Esophagus (tissue), 2 donors: ENCODE measurements at regions not wholly inside any gene's neighbourhood (a gene's known extent, or its start where the extent isn't known, plus 50 kb on each side); places are given as distances from the start of the nearest gene placed in this dataset.

ENCODE experiments used
- H3K27ac ChIP-seq, 2 donors: one replicate each; pipeline ENCODE4 v1.5.1; 2013; ENCODE audit warnings: low read depth in 2 of 2, mild to moderate bottlenecking in 2 of 2, inconsistent platforms in 1 of 2, low read length in 1 of 2, moderate library complexity in 1 of 2
- H3K27me3 ChIP-seq, 2 donors: one replicate each; pipeline ENCODE4 v1.6.1; 2013; ENCODE audit warnings: low read length in 2 of 2, control low read depth in 1 of 2, mild to moderate bottlenecking in 1 of 2; ENCODE audit not compliant: insufficient read depth in 2 of 2, control insufficient read depth in 1 of 2
- H3K36me3 ChIP-seq, 2 donors: one replicate each; pipeline ENCODE4 v1.6.1; 2013; ENCODE audit warnings: low read length in 1 of 2; ENCODE audit not compliant: control insufficient read depth in 2 of 2, insufficient read depth in 2 of 2
- H3K4me1 ChIP-seq, 2 donors: one replicate each; pipeline ENCODE4 v1.6.1; 2013; ENCODE audit warnings: low read length in 1 of 2; ENCODE audit not compliant: control insufficient read depth in 2 of 2, insufficient read depth in 2 of 2
- H3K4me3 ChIP-seq, 2 donors: one replicate each; pipeline ENCODE4 v1.5.1; 2013; ENCODE audit warnings: low read length in 2 of 2, mild to moderate bottlenecking in 2 of 2, low read depth in 1 of 2, moderate library complexity in 1 of 2
- H3K9me3 ChIP-seq, 2 donors: one replicate each; pipeline ENCODE4 v1.6.1; 2013; ENCODE audit warnings: mild to moderate bottlenecking in 2 of 2, low read depth in 1 of 2, low read length in 1 of 2, moderate library complexity in 1 of 2; ENCODE audit not compliant: control insufficient read depth in 2 of 2, insufficient read depth in 1 of 2
- WGBS, 2 donors: extraction: QIAGEN DNeasy Blood & Tissue Kit; methylation state at CpG; one replicate each; pipeline ENCODE4 v1.1.7; 2013; 5-methylcytosine and 5-hydroxymethylcytosine counted together
- donor health status: healthy with polysubstance abuse.
- donor health status: Bipolar disorder and iron deficiency.

DNA sequence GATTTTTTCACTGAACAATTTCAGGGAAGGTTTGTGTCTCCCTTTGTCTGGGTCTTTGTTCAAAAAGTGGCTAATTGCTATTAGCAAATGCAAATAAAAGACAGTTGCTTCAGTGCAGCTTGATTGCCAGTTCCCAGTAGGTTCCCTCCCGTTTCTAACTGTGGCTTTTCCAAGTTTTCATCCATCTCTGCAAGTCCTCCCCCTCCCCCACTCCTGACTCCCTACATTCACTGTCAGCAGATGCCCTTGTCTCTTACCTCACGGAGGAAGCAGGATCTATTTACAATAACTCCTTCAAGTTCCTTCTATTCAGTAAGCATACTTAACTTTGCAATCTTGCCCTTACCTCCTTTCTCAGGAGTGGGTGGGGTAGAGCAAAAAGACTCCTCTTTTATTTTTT is 55.4 kb upstream of the SCEL start:
- no peaks in the 10 kb centered on the region for H3K9me3 ChIP-seq
- peaks cover 0 to 3% of the 10 kb centered on the region in 2 donors for H3K4me1 ChIP-seq
- H3K4me3 ChIP-seq = no peak overlapping the region
- H3K27me3 ChIP-seq = no peaks in the 10 kb centered on the region
- no peak overlapping the region for H3K27ac ChIP-seq
- no peaks in the 10 kb centered on the region for H3K36me3 ChIP-seq
- 34 to 40% methylated on average over 2 of the region's 2 CpGs for WGBS, 2 donors

- H3K4me3 ChIP-seq = no peak overlapping the region
- H3K27ac ChIP-seq = no peak overlapping the region
- peaks cover 0 to 3% of the 10 kb centered on the region in 2 donors for H3K4me1 ChIP-seq
- H3K27me3 ChIP-seq = no peaks in the 10 kb centered on the region
- WGBS, 2 donors = 64 to 74% methylated on average over 2 of the region's 2 CpGs
- H3K9me3 ChIP-seq = no peaks in the 10 kb centered on the region
- H3K36me3 ChIP-seq = no peaks in the 10 kb centered on the region
Observed at GRCh38 chr13:77479326-77479725, 56.2 kb upstream of the SCEL start.

DNA sequence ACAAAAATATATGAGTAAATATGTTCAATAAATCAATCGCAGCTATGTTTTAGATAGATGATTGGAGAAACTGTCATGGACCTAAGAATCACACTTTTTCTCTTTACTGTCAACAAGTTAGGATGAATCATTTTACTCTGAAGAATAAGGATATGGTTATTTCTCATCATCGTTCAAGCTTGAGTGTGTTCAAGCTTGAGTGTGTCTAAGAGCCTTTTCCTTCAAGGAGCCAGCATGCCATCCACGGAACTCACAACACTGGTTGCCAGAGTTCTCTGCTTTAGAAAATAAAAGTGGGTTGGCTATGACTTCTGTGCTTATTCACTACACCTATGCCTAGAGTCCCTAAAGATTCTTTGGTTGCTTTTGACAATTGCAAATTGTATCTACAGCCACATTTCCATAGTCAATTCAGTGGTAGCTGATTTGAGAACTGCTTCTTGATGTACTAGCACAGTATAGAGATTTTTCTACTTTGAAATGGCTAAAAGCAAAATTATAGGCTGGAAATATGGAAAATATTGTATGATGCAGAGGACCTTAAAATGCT is 58.1 kb upstream of the SCEL start:
- no peak overlapping the region for H3K4me3 ChIP-seq
- no peaks in the 10 kb centered on the region for H3K36me3 ChIP-seq
- 72 to 76% methylated on average over 3 of the region's 3 CpGs for WGBS, 2 donors
- H3K27ac ChIP-seq = no peak overlapping the region
- peaks cover 0 to 3% of the 10 kb centered on the region in 2 donors for H3K4me1 ChIP-seq
- H3K27me3 ChIP-seq = no peaks in the 10 kb centered on the region
- H3K9me3 ChIP-seq = no peaks in the 10 kb centered on the region

DNA sequence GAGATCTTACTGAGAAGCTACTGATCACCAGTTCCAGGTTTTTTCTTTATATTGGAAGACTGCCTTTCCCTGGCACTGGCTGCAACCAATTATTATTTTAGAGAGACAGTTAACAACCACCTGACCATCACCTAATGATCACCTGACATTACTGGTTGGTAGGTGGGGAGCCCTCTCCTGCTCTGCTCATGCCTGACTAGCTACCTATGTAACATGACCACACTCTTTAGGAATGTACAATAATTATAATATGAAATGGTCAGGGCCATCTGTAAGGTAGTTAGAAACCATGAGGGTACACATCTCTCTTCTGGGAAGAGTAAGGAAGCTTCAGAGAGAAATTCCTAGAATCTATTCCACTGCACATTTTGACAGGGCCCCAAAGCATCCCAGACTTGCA is 59.0 kb upstream of the SCEL start:
- Histone ChIP-seq H3K4me3 (no peak overlapping the region), H3K27ac (no peak overlapping the region), H3K4me1 (peaks cover 0 to 3% of the 10 kb centered on the region in 2 donors), H3K27me3 (no peaks in the 10 kb centered on the region), H3K9me3 (no peaks in the 10 kb centered on the region), H3K36me3 (no peaks in the 10 kb centered on the region)

GRCh38 chr13:77475345-77476084 is 60.0 kb upstream of the SCEL start:
- H3K36me3 ChIP-seq = no peaks in the 10 kb centered on the region
- WGBS, 2 donors = 98% methylated on average over 39 to 47 of the region's 47 CpGs
- H3K4me3 ChIP-seq = no peak overlapping the region
- no peak overlapping the region for H3K27ac ChIP-seq
- no peaks in the 10 kb centered on the region for H3K27me3 ChIP-seq
- peaks cover 0 to 3% of the 10 kb centered on the region in 2 donors for H3K4me1 ChIP-seq
- H3K9me3 ChIP-seq = no peaks in the 10 kb centered on the region

- Histone ChIP-seq H3K27ac (no peak overlapping the region), H3K9me3 (no peaks in the 10 kb centered on the region)
- 73 to 81% methylated on average over 3 of the region's 3 CpGs for WGBS, 2 donors
Observed at GRCh38 chr13:77470986-77471385, 64.5 kb upstream of the SCEL start.

DNA sequence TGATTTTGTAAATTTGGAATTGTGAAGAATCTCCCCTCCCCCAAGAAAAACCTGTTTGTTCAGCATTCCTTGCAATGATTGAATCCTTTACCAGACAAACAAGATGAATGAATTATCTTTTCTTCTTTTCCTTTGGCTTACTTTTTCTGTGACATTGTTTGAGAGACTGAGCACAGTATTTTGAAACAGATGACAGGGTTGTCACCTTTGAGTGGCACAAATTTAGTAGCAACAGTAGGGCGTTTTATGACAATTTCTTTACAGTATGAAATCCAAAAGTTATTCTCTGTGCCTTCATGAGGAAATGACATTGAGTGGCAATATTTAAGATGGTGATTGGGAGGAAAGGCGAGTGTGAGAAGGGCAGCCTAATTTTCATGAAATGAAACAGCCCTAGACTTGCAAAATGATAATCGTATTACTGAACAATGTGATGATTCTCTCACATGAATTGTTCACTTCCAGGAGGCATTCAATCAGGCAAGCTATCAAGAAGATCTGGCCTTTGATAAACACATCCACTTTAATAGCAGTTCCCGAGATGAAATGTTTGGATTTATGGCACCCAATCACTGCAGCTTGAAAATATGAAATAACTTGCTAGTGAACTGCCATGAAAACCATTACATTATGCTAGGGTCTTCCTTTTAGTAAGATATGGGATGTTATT is 68.6 kb upstream of the SCEL start:
- no peaks in the 10 kb centered on the region for H3K36me3 ChIP-seq

More at GRCh38 chr13:77470986-77471385, 64.5 kb upstream of the SCEL start:
- Histone ChIP-seq H3K36me3 (no peaks in the 10 kb centered on the region), H3K27me3 (no peaks in the 10 kb centered on the region), H3K4me3 (no peak overlapping the region), H3K4me1 (no peaks in the 10 kb centered on the region)

GRCh38 chr13:77465603-77466195 is 69.8 kb upstream of the SCEL start:
- no peak overlapping the region for H3K27ac ChIP-seq
- H3K27me3 ChIP-seq = no peaks in the 10 kb centered on the region
- H3K4me3 ChIP-seq = no peak overlapping the region
- no peaks in the 10 kb centered on the region for H3K9me3 ChIP-seq
- no peaks in the 10 kb centered on the region for H3K36me3 ChIP-seq
- no peaks in the 10 kb centered on the region for H3K4me1 ChIP-seq

More for the DNA sequence above, 68.6 kb upstream of the SCEL start:
- no peaks in the 10 kb centered on the region for H3K4me1 ChIP-seq
- H3K4me3 ChIP-seq = no peak overlapping the region
- no peak overlapping the region for H3K27ac ChIP-seq
- no peaks in the 10 kb centered on the region for H3K9me3 ChIP-seq
- H3K27me3 ChIP-seq = no peaks in the 10 kb centered on the region
- 72 to 79% methylated on average over 4 of the region's 4 CpGs for WGBS, 2 donors

DNA sequence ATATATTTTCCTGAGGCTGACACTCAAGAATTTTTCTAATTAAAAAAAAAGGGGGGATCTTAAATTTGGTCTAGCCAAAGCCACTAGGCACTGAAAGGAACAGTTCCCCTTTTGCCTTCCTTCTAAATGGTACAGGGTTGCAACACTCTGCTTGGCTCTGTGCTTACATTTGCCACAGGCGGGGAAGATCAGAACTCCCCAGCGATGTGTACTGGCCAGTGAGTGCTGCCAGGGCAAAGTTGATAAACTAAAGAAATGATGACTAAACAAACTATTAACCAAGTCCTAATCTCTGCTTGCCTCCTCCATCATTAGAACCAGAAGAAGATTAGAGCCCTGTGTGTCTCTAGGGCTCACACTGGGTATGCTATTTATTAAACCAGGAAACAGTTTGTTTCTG is 75.3 kb upstream of the SCEL start:
- Histone ChIP-seq H3K9me3 (no peaks in the 10 kb centered on the region), H3K36me3 (no peaks in the 10 kb centered on the region), H3K4me3 (no peak overlapping the region), H3K27ac (no peak overlapping the region), H3K4me1 (no peaks in the 10 kb centered on the region), H3K27me3 (no peaks in the 10 kb centered on the region)
- 56 to 60% methylated on average over 2 of the region's 2 CpGs for WGBS, 2 donors
